ENCODE measurements at regions not wholly inside any gene's neighbourhood (a gene's known extent, or its start where the extent isn't known, plus 50 kb on each side); places are given as distances from the start of the nearest gene placed in this dataset.
A peak's percentile ranks its signal among the peaks of the same experiment; 100 is the strongest.
"Not testable (repeated sequence)": the region's sequence is repeated elsewhere in the genome, so short reads cannot be mapped to it uniquely, and the experiment has no call there.

DNA sequence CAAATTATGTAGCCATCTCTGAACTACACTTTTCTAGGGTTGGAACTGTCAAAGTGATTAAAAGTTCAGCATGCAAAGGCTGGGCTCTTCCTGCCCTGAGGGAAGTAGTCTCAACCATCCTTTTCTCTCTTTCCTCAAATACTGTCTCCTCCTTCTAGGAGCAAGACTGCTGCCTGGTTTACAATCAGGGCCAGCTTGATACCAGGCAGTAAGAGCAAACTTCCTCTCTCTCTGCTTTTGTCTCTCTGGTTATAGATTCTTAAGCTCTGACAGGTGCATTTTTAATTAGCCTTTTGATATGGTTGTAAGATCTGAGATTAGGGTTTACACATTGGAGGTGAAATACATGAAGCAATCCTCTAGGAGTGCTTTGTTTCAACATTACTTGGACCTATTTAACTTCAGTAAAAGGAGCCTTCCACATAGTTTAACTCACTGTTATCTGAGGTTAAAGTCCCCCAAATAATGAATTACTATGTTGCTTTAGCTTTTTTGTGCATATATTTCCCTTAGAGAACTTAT is 436.1 kb downstream of the SPATA31D1 start:
- intact Hi-C loops (cut with DNase I) = no loop called here
- Histone ChIP-seq H3K4me3 (no peak overlapping the region), H3K9me3 (no peaks in the 10 kb centered on the region), H3K27ac (peak overlapping the region; percentile 44), H3K27me3 (no peaks in the 10 kb centered on the region), H3K4me1 (peaks cover 15% of the 10 kb centered on the region), H3K36me3 (no peaks in the 10 kb centered on the region), H3K9ac (ENCODE audit: low read depth in 2 of 2, low read length in 2 of 2) (no peak overlapping the region)
- DNase-seq = peak; percentile 24
- TF ChIP-seq CTCF (IDR thresholded peaks at IDR 0.05) = no peak

GRCh38 chr9:82431121-82431520 is 442.5 kb downstream of the SPATA31D1 start:
- no peak overlapping the region for H3K4me3 ChIP-seq
- no peak for TF ChIP-seq CTCF (IDR thresholded peaks at IDR 0.05)
- H3K4me1 ChIP-seq = no peaks in the 10 kb centered on the region
- no peaks in the 10 kb centered on the region for H3K27me3 ChIP-seq
- no peak overlapping the region for H3K9ac ChIP-seq (ENCODE audit: low read depth in 2 of 2, low read length in 2 of 2)
- no peaks in the 10 kb centered on the region for H3K36me3 ChIP-seq
- H3K9me3 ChIP-seq = no peaks in the 10 kb centered on the region
- intact Hi-C loops (cut with DNase I) = no loop called here
- H3K27ac ChIP-seq = no peak overlapping the region
- no peak for DNase-seq

GRCh38 chr9:82433290-82433931 is 444.8 kb downstream of the SPATA31D1 start:
- H3K4me1 ChIP-seq; H3K4me3 ChIP-seq; H3K36me3 ChIP-seq; H3K9ac ChIP-seq (ENCODE audit: low read depth in 2 of 2, low read length in 2 of 2); H3K27ac ChIP-seq; H3K27me3 ChIP-seq; DNase-seq; H3K9me3 ChIP-seq; intact Hi-C loops (cut with DNase I): not testable (repeated sequence)

DNA sequence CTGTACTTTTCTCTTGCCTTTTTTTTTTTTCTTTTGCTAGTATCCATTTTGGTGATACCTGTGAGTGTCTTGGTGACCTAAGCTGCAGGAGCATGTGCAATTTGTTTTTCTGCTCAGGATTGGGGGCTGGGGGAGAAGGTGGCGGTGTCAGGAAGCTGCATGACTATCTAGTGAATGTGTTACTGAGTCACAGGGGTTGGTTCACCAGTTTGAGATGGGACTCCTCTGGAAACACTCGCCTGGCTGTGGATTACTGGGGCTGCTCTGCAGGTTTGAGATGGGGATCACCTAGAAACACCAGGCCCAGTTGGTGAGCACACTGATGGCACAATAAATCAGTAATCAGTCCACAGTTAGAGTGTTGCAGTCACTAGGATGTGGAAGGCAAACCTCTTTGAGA is 447.9 kb downstream of the SPATA31D1 start:
- H3K36me3 ChIP-seq = no peaks in the 10 kb centered on the region
- no peaks in the 10 kb centered on the region for H3K27me3 ChIP-seq
- H3K9ac ChIP-seq (ENCODE audit: low read depth in 2 of 2, low read length in 2 of 2) = no peak overlapping the region
- no peaks in the 10 kb centered on the region for H3K9me3 ChIP-seq
- DNase-seq = no peak
- no peaks in the 10 kb centered on the region for H3K4me1 ChIP-seq
- intact Hi-C loops (cut with DNase I) = no loop called here
- no peak overlapping the region for H3K27ac ChIP-seq
- TF ChIP-seq CTCF (IDR thresholded peaks at IDR 0.05) = no peak
- H3K4me3 ChIP-seq = no peak overlapping the region

- intact Hi-C loops (cut with DNase I); H3K4me1 ChIP-seq; H3K27ac ChIP-seq; DNase-seq; H3K36me3 ChIP-seq; H3K9me3 ChIP-seq; H3K9ac ChIP-seq (ENCODE audit: low read depth in 2 of 2, low read length in 2 of 2); H3K27me3 ChIP-seq; H3K4me3 ChIP-seq: not testable (repeated sequence)
Observed at GRCh38 chr9:82437183-82437582, 448.6 kb downstream of the SPATA31D1 start.

DNA sequence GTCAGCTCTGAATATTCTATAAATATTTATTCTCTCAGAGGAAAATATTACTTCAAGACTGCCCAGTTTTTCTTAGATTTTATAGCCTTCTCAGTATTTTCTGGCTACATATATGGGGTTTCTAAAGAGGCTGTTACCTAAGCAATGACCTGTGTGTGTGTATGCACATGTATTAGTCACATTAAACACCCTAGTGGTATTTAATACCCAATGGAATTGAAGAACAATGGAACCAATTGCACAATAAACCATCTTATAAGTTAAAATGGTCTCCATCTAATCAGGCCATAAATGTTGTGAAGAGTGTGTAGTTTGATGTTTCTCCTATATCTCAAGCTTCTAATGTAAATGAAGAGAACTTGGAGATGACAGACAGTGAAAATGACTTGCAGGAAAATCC is 450.0 kb downstream of the SPATA31D1 start:
- Histone ChIP-seq H3K4me3 (no peak overlapping the region), H3K9me3 (no peaks in the 10 kb centered on the region), H3K9ac (ENCODE audit: low read depth in 2 of 2, low read length in 2 of 2) (no peak overlapping the region), H3K4me1 (no peaks in the 10 kb centered on the region), H3K27ac (no peak overlapping the region), H3K27me3 (no peaks in the 10 kb centered on the region), H3K36me3 (no peaks in the 10 kb centered on the region)
- intact Hi-C loops (cut with DNase I) = no loop called here
- DNase-seq = no peak
- no peak for TF ChIP-seq CTCF (IDR thresholded peaks at IDR 0.05)

All from colonic mucosa (tissue), 4 donors.